IPS DF 19.7 (cell line): ENCODE measurements at regions not wholly inside any gene's neighbourhood (a gene's known extent, or its start where the extent isn't known, plus 50 kb on each side); places are given as distances from the start of the nearest gene placed in this dataset.

Source experiments
- DNase-seq: peaks from one replicate; pipeline ENCODE4 v3.0.0-alpha.2; 2013; ENCODE audit warnings: low read depth, low spot score

DNA sequence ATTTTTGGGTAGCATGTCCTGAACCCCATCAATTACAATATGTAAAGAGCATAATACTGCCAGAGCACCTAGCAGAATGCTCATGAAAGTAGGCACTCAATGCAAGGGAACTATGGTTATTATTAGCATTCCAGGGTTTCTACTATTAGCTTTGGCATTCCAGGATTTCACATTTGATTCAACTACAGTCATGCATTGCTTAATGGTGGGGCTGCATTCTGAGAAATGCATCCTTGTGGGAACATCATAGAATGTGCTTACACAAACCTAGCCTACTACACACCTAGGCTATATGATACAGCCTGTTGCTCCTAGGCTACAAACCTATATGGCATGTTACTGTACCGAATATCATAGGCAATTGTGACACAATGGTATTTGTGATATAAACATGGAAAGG, 247.8 kb downstream of the CD83 start:
- no peak for DNase-seq

- no peak for DNase-seq
Observed at GRCh38 chr6:14366315-14366714, 248.7 kb downstream of the CD83 start.

- no peak for DNase-seq
Observed at GRCh38 chr6:14366872-14367271, 249.3 kb downstream of the CD83 start.

DNA sequence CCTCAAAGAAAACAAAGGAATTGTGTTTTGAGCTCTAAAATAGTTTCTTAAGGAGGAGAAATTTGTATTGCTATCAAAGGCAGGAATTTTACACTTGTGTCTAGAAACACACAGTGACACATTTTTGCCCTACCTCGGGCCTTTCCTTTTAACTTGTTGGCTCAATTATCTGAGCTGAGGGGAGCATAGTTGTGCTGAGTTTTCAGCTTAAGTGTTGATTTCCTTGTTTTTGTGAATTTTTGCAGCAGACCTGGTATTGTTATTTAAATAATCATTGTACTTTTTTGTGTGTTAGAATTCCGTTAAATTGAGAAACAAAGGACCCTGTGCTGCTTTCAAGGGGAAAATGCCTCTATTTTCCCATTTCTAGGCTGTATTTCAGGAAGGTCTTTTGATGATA, 249.7 kb downstream of the CD83 start:
- DNase-seq: no peak

- DNase-seq: no peak
Observed at GRCh38 chr6:14369717-14370116, 252.1 kb downstream of the CD83 start.

DNA sequence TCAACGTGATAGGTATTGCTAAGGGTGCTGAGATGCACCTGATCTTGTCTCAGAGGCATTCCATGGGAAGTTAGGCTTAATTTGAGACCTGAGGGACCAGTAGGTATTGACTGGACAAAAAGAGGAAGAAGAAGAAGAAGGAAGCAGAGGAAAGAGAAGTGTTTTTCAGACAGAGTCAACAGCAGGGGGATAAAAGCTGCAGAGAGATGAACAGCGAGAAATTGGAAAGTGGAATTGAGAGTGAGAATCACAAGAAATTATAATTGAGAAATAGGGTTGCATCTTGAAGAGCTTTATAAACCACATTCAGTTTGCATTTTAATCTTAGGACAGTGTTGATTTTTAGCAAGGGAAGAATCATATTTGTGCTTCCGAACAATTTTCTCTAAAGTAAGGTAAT, 254.0 kb downstream of the CD83 start:
- no peak for DNase-seq

- DNase-seq: no peak
Observed at GRCh38 chr6:14372734-14373489, 255.3 kb downstream of the CD83 start.

GRCh38 chr6:14373648-14374437, 256.3 kb downstream of the CD83 start:
- DNase-seq: no peak

GRCh38 chr6:14375930-14376329, 258.4 kb downstream of the CD83 start:
- no peak for DNase-seq

DNA sequence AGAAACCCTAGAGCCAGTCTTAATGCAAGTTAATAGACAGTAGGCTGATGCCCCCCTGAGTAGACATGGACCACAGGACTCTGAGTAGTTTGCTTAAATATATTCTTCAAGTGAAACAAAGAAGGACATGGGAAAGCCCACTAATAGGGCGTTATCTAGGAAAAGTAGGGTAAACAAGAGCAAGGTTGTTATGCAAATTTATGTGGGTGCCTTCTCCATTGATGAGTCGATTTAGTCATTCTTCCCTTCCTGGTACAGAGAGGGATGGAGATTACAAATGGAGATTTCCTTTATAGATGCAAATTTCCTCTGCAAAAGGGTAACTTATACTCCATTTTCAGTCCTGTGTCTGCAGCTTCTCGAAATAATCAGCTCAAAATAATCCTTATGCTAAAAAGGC, 262.0 kb downstream of the CD83 start:
- DNase-seq: peak; percentile 87

- peak; percentile 38 for DNase-seq
Observed at GRCh38 chr6:14380086-14380820, 262.7 kb downstream of the CD83 start.

DNA sequence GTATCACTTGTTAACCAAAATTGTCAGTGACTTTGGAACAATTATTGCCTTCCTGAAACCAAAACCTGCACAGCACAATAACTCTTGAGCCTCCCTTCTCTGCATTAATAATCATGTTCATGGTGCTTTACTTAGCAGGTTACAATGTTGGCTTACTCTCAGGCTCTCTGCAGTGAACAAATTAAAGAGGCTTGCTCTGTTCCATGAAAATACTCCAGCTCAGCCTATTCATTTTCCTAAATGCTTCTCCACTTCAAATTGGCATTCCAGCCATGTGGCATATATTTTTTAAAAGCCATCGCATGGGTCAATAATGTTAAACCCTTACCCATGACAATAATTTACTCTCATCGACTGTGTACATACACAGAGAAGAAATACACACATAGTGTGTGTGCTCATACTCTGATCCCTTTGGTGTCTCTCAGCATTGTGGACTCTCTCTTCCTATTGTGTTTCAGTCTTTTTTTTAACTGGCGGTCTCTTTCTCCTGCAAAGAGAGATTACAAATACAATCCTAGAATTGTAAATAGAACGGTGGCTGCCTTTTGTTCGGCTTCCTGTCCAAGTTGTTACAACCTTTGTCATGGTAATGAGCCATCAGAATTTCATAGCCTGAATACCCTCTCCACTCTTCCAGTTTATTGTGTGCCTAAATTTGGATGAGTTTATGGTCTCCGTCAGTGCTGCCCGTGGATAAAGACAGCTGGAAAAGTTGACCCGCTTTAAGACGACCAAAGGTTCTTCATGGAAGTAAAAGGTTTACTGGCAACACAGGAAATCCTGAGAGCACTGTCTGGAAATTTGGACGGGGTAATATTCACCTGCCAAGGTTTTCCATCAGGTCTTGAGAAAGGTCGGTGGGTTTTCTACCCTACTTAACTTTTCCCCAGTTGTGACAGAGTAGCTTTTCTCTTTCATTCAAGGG, 263.6 kb downstream of the CD83 start:
- DNase-seq: peak; percentile 74

GRCh38 chr6:14381829-14382677, 264.5 kb downstream of the CD83 start:
- no peak for DNase-seq

- DNase-seq: no peak
Observed at GRCh38 chr6:14382678-14383236, 265.2 kb downstream of the CD83 start.

GRCh38 chr6:14383393-14384174, 266.0 kb downstream of the CD83 start:
- no peak for DNase-seq

GRCh38 chr6:14384175-14384949, 266.8 kb downstream of the CD83 start:
- no peak for DNase-seq

- no peak for DNase-seq
Observed at GRCh38 chr6:14386263-14386662, 268.7 kb downstream of the CD83 start.

- DNase-seq: no peak
Observed at GRCh38 chr6:14386668-14387067, 269.1 kb downstream of the CD83 start.
